ENCODE measurements at regions not wholly inside any gene's neighbourhood (a gene's known extent, or its start where the extent isn't known, plus 50 kb on each side); places are given as distances from the start of the nearest gene placed in this dataset.
"Not testable (repeated sequence)": the region's sequence is repeated elsewhere in the genome, so short reads cannot be mapped to it uniquely, and the experiment has no call there.

- in situ Hi-C loops (cut with HindIII; ENCODE audit: low sequenced_read_pairs): no loop called here
Observed at GRCh38 chr15:96462768-96463750, 132.6 kb downstream of the NR2F2 start.

GRCh38 chr15:96466389-96466947 is 136.0 kb downstream of the NR2F2 start:
- in situ Hi-C loops (cut with HindIII; ENCODE audit: low sequenced_read_pairs): no loop called here
- no peak for DNase-seq (ENCODE audit: low spot score)

More at GRCh38 chr15:96462768-96463750, 132.6 kb downstream of the NR2F2 start:
- DNase-seq (ENCODE audit: low spot score): no peak

GRCh38 chr15:96468036-96468435 is 137.5 kb downstream of the NR2F2 start:
- DNase-seq (ENCODE audit: low spot score): no peak
- in situ Hi-C loops (cut with HindIII; ENCODE audit: low sequenced_read_pairs): no loop called here

GRCh38 chr15:96470681-96471310 is 140.3 kb downstream of the NR2F2 start:
- in situ Hi-C loops (cut with HindIII; ENCODE audit: low sequenced_read_pairs): no loop called here
- no peak for DNase-seq (ENCODE audit: low spot score)

GRCh38 chr15:96472681-96473080 is 142.2 kb downstream of the NR2F2 start:
- DNase-seq (ENCODE audit: low spot score): no peak
- in situ Hi-C loops (cut with HindIII; ENCODE audit: low sequenced_read_pairs): no loop called here

- DNase-seq (ENCODE audit: low spot score): no peak
- in situ Hi-C loops (cut with HindIII; ENCODE audit: low sequenced_read_pairs): no loop called here
Observed at GRCh38 chr15:96473556-96473955, 143.1 kb downstream of the NR2F2 start.

- DNase-seq (ENCODE audit: low spot score): no peak
- in situ Hi-C loops (cut with HindIII; ENCODE audit: low sequenced_read_pairs): no loop called here
Observed at GRCh38 chr15:96474231-96474664, 143.7 kb downstream of the NR2F2 start.

- in situ Hi-C loops (cut with HindIII; ENCODE audit: low sequenced_read_pairs): no loop called here
- no peak for DNase-seq (ENCODE audit: low spot score)
Observed at GRCh38 chr15:96477227-96477626, 146.7 kb downstream of the NR2F2 start.

GRCh38 chr15:96484412-96484811 is 153.9 kb downstream of the NR2F2 start:
- DNase-seq (ENCODE audit: low spot score); in situ Hi-C loops (cut with HindIII; ENCODE audit: low sequenced_read_pairs): not testable (repeated sequence)

- in situ Hi-C loops (cut with HindIII; ENCODE audit: low sequenced_read_pairs): no loop called here
- DNase-seq (ENCODE audit: low spot score): no peak
Observed at GRCh38 chr15:96484830-96485229, 154.3 kb downstream of the NR2F2 start.

- in situ Hi-C loops (cut with HindIII; ENCODE audit: low sequenced_read_pairs): no loop called here
- no peak for DNase-seq (ENCODE audit: low spot score)
Observed at GRCh38 chr15:96487245-96487644, 156.7 kb downstream of the NR2F2 start.

GRCh38 chr15:96491066-96491699 is 160.7 kb downstream of the NR2F2 start:
- in situ Hi-C loops (cut with HindIII; ENCODE audit: low sequenced_read_pairs); DNase-seq (ENCODE audit: low spot score): not testable (repeated sequence)

- DNase-seq (ENCODE audit: low spot score): not testable (repeated sequence)
Observed at GRCh38 chr15:96491700-96492644, 161.5 kb downstream of the NR2F2 start.

GRCh38 chr15:96494505-96494904 is 164.0 kb downstream of the NR2F2 start:
- in situ Hi-C loops (cut with HindIII; ENCODE audit: low sequenced_read_pairs): no loop called here

More at GRCh38 chr15:96491700-96492644, 161.5 kb downstream of the NR2F2 start:
- in situ Hi-C loops (cut with HindIII; ENCODE audit: low sequenced_read_pairs): not testable (repeated sequence)

GRCh38 chr15:96495386-96495785 is 164.9 kb downstream of the NR2F2 start:
- in situ Hi-C loops (cut with HindIII; ENCODE audit: low sequenced_read_pairs): no loop called here
- DNase-seq (ENCODE audit: low spot score): no peak

More at GRCh38 chr15:96494505-96494904, 164.0 kb downstream of the NR2F2 start:
- DNase-seq (ENCODE audit: low spot score): no peak

- in situ Hi-C loops (cut with HindIII; ENCODE audit: low sequenced_read_pairs): no loop called here
Observed at GRCh38 chr15:96497951-96498350, 167.5 kb downstream of the NR2F2 start.

GRCh38 chr15:96500508-96500907 is 170.0 kb downstream of the NR2F2 start:
- DNase-seq (ENCODE audit: low spot score): no peak
- in situ Hi-C loops (cut with HindIII; ENCODE audit: low sequenced_read_pairs): no loop called here

More at GRCh38 chr15:96497951-96498350, 167.5 kb downstream of the NR2F2 start:
- DNase-seq (ENCODE audit: low spot score): no peak

- in situ Hi-C loops (cut with HindIII; ENCODE audit: low sequenced_read_pairs): no loop called here
- DNase-seq (ENCODE audit: low spot score): no peak
Observed at GRCh38 chr15:96501362-96501761, 170.9 kb downstream of the NR2F2 start.
